DMS153 treated with DMSO at 0.1 percent for 48 hours (cell line): ENCODE measurements at regions not wholly inside any gene's neighbourhood (a gene's known extent, or its start where the extent isn't known, plus 50 kb on each side); places are given as distances from the start of the nearest gene placed in this dataset.

Experiments
- DNase-seq: peaks from one replicate; lab custom pipeline; 2025; ENCODE audit not compliant: unreplicated experiment; lab: John Stamatoyannopoulos, UW

GRCh38 chr12:92468358-92469020 is 234.3 kb upstream of the PLEKHG7 start:
- DNase-seq = no peak

GRCh38 chr12:92467886-92468285 is 234.9 kb upstream of the PLEKHG7 start:
- no peak for DNase-seq

- peak; percentile 50 for DNase-seq
Observed at GRCh38 chr12:92466391-92467305, 236.1 kb upstream of the PLEKHG7 start.

- DNase-seq = no peak
Observed at GRCh38 chr12:92465786-92466295, 236.9 kb upstream of the PLEKHG7 start.

- DNase-seq = no peak
Observed at GRCh38 chr12:92464911-92465310, 237.9 kb upstream of the PLEKHG7 start.

- no peak for DNase-seq
Observed at GRCh38 chr12:92463171-92463570, 239.6 kb upstream of the PLEKHG7 start.

- no peak for DNase-seq
Observed at GRCh38 chr12:92462527-92462926, 240.3 kb upstream of the PLEKHG7 start.

GRCh38 chr12:92462049-92462448 is 240.7 kb upstream of the PLEKHG7 start:
- DNase-seq = no peak

- DNase-seq = no peak
Observed at GRCh38 chr12:92459850-92460249, 242.9 kb upstream of the PLEKHG7 start.

GRCh38 chr12:92458996-92459395 is 243.8 kb upstream of the PLEKHG7 start:
- no peak for DNase-seq

GRCh38 chr12:92457458-92458180 is 245.2 kb upstream of the PLEKHG7 start:
- DNase-seq = no peak

GRCh38 chr12:92452763-92453162 is 250.0 kb upstream of the PLEKHG7 start:
- DNase-seq = no peak

- DNase-seq = no peak
Observed at GRCh38 chr12:92446083-92446460, 256.7 kb upstream of the PLEKHG7 start.

- no peak for DNase-seq
Observed at GRCh38 chr12:92445253-92446082, 257.3 kb upstream of the PLEKHG7 start.

GRCh38 chr12:92444763-92445162 is 258.0 kb upstream of the PLEKHG7 start:
- no peak for DNase-seq

GRCh38 chr12:92442782-92443181 is 260.0 kb upstream of the PLEKHG7 start:
- no peak for DNase-seq

- DNase-seq = no peak
Observed at GRCh38 chr12:92440072-92440471, 262.7 kb upstream of the PLEKHG7 start.

- DNase-seq = no peak
Observed at GRCh38 chr12:92439420-92439805, 263.4 kb upstream of the PLEKHG7 start.

- no peak for DNase-seq
Observed at GRCh38 chr12:92438641-92439419, 264.0 kb upstream of the PLEKHG7 start.

GRCh38 chr12:92437452-92437851 is 265.3 kb upstream of the PLEKHG7 start:
- DNase-seq = no peak
